HG02588 (cell line): ENCODE measurements at regions not wholly inside any gene's neighbourhood (a gene's known extent, or its start where the extent isn't known, plus 50 kb on each side); places are given as distances from the start of the nearest gene placed in this dataset.

Source experiments
- ATAC-seq: cut with Tn5 transposase; IDR thresholded peaks from one replicate; pipeline ENCODE4 v1.9.1; 2021; ENCODE audit warnings: mild to moderate bottlenecking, moderate library complexity; ENCODE audit not compliant: unreplicated experiment

GRCh38 chr5:2256691-2257280 is 374.1 kb upstream of the IRX4 start:
- ATAC-seq, result no peak

GRCh38 chr5:2255915-2256690 is 373.4 kb upstream of the IRX4 start:
- no peak for ATAC-seq

- ATAC-seq, result no peak
These were observed 372.4 kb upstream of the IRX4 start for GRCh38 chr5:2254880-2255750.

- ATAC-seq, result no peak
These were observed 371.7 kb upstream of the IRX4 start for GRCh38 chr5:2254406-2254805.

GRCh38 chr5:2253040-2253975 is 370.6 kb upstream of the IRX4 start:
- ATAC-seq, result no peak

GRCh38 chr5:2251751-2252150 is 369.0 kb upstream of the IRX4 start:
- no peak for ATAC-seq

- no peak for ATAC-seq
These were observed 368.6 kb upstream of the IRX4 start for GRCh38 chr5:2251298-2251697.

- ATAC-seq, result no peak
These were observed 367.7 kb upstream of the IRX4 start for GRCh38 chr5:2250365-2250950.

GRCh38 chr5:2249442-2249841 is 366.7 kb upstream of the IRX4 start:
- ATAC-seq, result no peak

- ATAC-seq, result no peak
These were observed 366.3 kb upstream of the IRX4 start for GRCh38 chr5:2249026-2249425.

- no peak for ATAC-seq
These were observed 359.8 kb upstream of the IRX4 start for GRCh38 chr5:2242539-2242938.

GRCh38 chr5:2241842-2242241 is 359.1 kb upstream of the IRX4 start:
- ATAC-seq, result no peak

GRCh38 chr5:2240118-2240904 is 357.6 kb upstream of the IRX4 start:
- ATAC-seq, result no peak

- no peak for ATAC-seq
These were observed 356.6 kb upstream of the IRX4 start for GRCh38 chr5:2239201-2239910.

GRCh38 chr5:2238732-2239131 is 356.0 kb upstream of the IRX4 start:
- no peak for ATAC-seq

- ATAC-seq, result no peak
These were observed 344.7 kb upstream of the IRX4 start for GRCh38 chr5:2227433-2227832.

- ATAC-seq, result no peak
These were observed 342.0 kb upstream of the IRX4 start for GRCh38 chr5:2224689-2225088.

- ATAC-seq, result no peak
These were observed 340.6 kb upstream of the IRX4 start for GRCh38 chr5:2223303-2223702.
